Esophagus (tissue), 2 donors: ENCODE measurements at regions not wholly inside any gene's neighbourhood (a gene's known extent, or its start where the extent isn't known, plus 50 kb on each side); places are given as distances from the start of the nearest gene placed in this dataset.

Experiments used
- H3K27ac ChIP-seq, 2 donors: one replicate each; pipeline ENCODE4 v1.5.1; 2013; ENCODE audit warnings: low read depth in 2 of 2, mild to moderate bottlenecking in 2 of 2, inconsistent platforms in 1 of 2, low read length in 1 of 2, moderate library complexity in 1 of 2
- H3K27me3 ChIP-seq, 2 donors: one replicate each; pipeline ENCODE4 v1.6.1; 2013; ENCODE audit warnings: low read length in 2 of 2, control low read depth in 1 of 2, mild to moderate bottlenecking in 1 of 2; ENCODE audit not compliant: insufficient read depth in 2 of 2, control insufficient read depth in 1 of 2
- H3K36me3 ChIP-seq, 2 donors: one replicate each; pipeline ENCODE4 v1.6.1; 2013; ENCODE audit warnings: low read length in 1 of 2; ENCODE audit not compliant: control insufficient read depth in 2 of 2, insufficient read depth in 2 of 2
- H3K4me1 ChIP-seq, 2 donors: one replicate each; pipeline ENCODE4 v1.6.1; 2013; ENCODE audit warnings: low read length in 1 of 2; ENCODE audit not compliant: control insufficient read depth in 2 of 2, insufficient read depth in 2 of 2
- H3K4me3 ChIP-seq, 2 donors: one replicate each; pipeline ENCODE4 v1.5.1; 2013; ENCODE audit warnings: low read length in 2 of 2, mild to moderate bottlenecking in 2 of 2, low read depth in 1 of 2, moderate library complexity in 1 of 2
- H3K9me3 ChIP-seq, 2 donors: one replicate each; pipeline ENCODE4 v1.6.1; 2013; ENCODE audit warnings: mild to moderate bottlenecking in 2 of 2, low read depth in 1 of 2, low read length in 1 of 2, moderate library complexity in 1 of 2; ENCODE audit not compliant: control insufficient read depth in 2 of 2, insufficient read depth in 1 of 2
- WGBS, 2 donors: extraction: QIAGEN DNeasy Blood & Tissue Kit; methylation state at CpG; one replicate each; pipeline ENCODE4 v1.1.7; 2013; 5-methylcytosine and 5-hydroxymethylcytosine counted together
- donor health status: healthy with polysubstance abuse.
- donor health status: Bipolar disorder and iron deficiency.

GRCh38 chr5:53173083-53173482 is 63.5 kb upstream of the MOCS2 start:
- Histone ChIP-seq H3K36me3 (no peaks in the 10 kb centered on the region), H3K27me3 (no peaks in the 10 kb centered on the region), H3K4me1 (no peaks in the 10 kb centered on the region), H3K4me3 (no peak overlapping the region), H3K27ac (no peak overlapping the region), H3K9me3 (no peaks in the 10 kb centered on the region)
- WGBS, 2 donors = 47 to 54% methylated on average over 8 of the region's 8 CpGs

- no peak overlapping the region for H3K4me3 ChIP-seq
- WGBS, 2 donors = 66 to 81% methylated on average over 4 of the region's 4 CpGs
- no peaks in the 10 kb centered on the region for H3K27me3 ChIP-seq
- H3K9me3 ChIP-seq = no peaks in the 10 kb centered on the region
- H3K36me3 ChIP-seq = no peaks in the 10 kb centered on the region
- no peaks in the 10 kb centered on the region for H3K4me1 ChIP-seq
- no peak overlapping the region for H3K27ac ChIP-seq
These were observed 69.3 kb upstream of the MOCS2 start for GRCh38 chr5:53178830-53179229.

- Histone ChIP-seq H3K36me3 (no peaks in the 10 kb centered on the region), H3K27me3 (no peaks in the 10 kb centered on the region), H3K4me3 (no peak overlapping the region), H3K4me1 (no peaks in the 10 kb centered on the region), H3K27ac (no peak overlapping the region), H3K9me3 (no peaks in the 10 kb centered on the region)
- 89% methylated on average over 4 of the region's 4 CpGs for WGBS, 2 donors
These were observed 70.1 kb upstream of the MOCS2 start for GRCh38 chr5:53179691-53180090.

- Histone ChIP-seq H3K27ac (no peak overlapping the region), H3K4me1 (no peaks in the 10 kb centered on the region), H3K4me3 (no peak overlapping the region), H3K27me3 (no peaks in the 10 kb centered on the region), H3K36me3 (no peaks in the 10 kb centered on the region), H3K9me3 (no peaks in the 10 kb centered on the region)
- 75 to 78% methylated on average over 5 of the region's 5 CpGs for WGBS, 2 donors
These were observed 71.0 kb upstream of the MOCS2 start for GRCh38 chr5:53180538-53180937.

GRCh38 chr5:53180991-53181390 is 71.4 kb upstream of the MOCS2 start:
- H3K36me3 ChIP-seq = no peaks in the 10 kb centered on the region
- WGBS, 2 donors = 86 to 88% methylated on average over 1 of the region's 1 CpG

GRCh38 chr5:53183880-53184279 is 74.3 kb upstream of the MOCS2 start:
- Histone ChIP-seq H3K36me3 (no peaks in the 10 kb centered on the region), H3K4me1 (no peaks in the 10 kb centered on the region), H3K27ac (no peak overlapping the region), H3K4me3 (no peak overlapping the region), H3K27me3 (no peaks in the 10 kb centered on the region), H3K9me3 (no peaks in the 10 kb centered on the region)
- 83 to 86% methylated on average over 2 of the region's 2 CpGs for WGBS, 2 donors

More at GRCh38 chr5:53180991-53181390, 71.4 kb upstream of the MOCS2 start:
- Histone ChIP-seq H3K27ac (no peak overlapping the region), H3K4me1 (no peaks in the 10 kb centered on the region), H3K27me3 (no peaks in the 10 kb centered on the region), H3K4me3 (no peak overlapping the region), H3K9me3 (no peaks in the 10 kb centered on the region)

- 61 to 62% methylated on average over 4 of the region's 4 CpGs for WGBS, 2 donors
- Histone ChIP-seq H3K4me1 (no peaks in the 10 kb centered on the region), H3K4me3 (no peak overlapping the region), H3K27ac (no peak overlapping the region), H3K9me3 (peaks cover 0 to 2% of the 10 kb centered on the region in 2 donors), H3K27me3 (no peaks in the 10 kb centered on the region), H3K36me3 (no peaks in the 10 kb centered on the region)
These were observed 82.1 kb upstream of the MOCS2 start for GRCh38 chr5:53191548-53192165.

GRCh38 chr5:53194086-53194485 is 84.5 kb upstream of the MOCS2 start:
- WGBS, 2 donors = 45 to 46% methylated on average over 2 of the region's 2 CpGs
- no peaks in the 10 kb centered on the region for H3K27me3 ChIP-seq
- H3K36me3 ChIP-seq = no peaks in the 10 kb centered on the region
- H3K27ac ChIP-seq = no peak overlapping the region
- peaks cover 0 to 2% of the 10 kb centered on the region in 2 donors for H3K9me3 ChIP-seq
- H3K4me1 ChIP-seq = no peaks in the 10 kb centered on the region
- no peak overlapping the region for H3K4me3 ChIP-seq

GRCh38 chr5:53199882-53200281 is 90.3 kb upstream of the MOCS2 start:
- Histone ChIP-seq H3K9me3 (no peaks in the 10 kb centered on the region), H3K36me3 (no peaks in the 10 kb centered on the region), H3K4me3 (no peak overlapping the region), H3K27ac (no peak overlapping the region), H3K4me1 (no peaks in the 10 kb centered on the region), H3K27me3 (no peaks in the 10 kb centered on the region)

GRCh38 chr5:53200306-53200705 is 90.7 kb upstream of the MOCS2 start:
- Histone ChIP-seq H3K4me1 (no peaks in the 10 kb centered on the region), H3K4me3 (no peak overlapping the region), H3K27ac (no peak overlapping the region), H3K27me3 (no peaks in the 10 kb centered on the region), H3K9me3 (no peaks in the 10 kb centered on the region), H3K36me3 (no peaks in the 10 kb centered on the region)
- 81 to 84% methylated on average over 8 of the region's 8 CpGs for WGBS, 2 donors
